ENCODE measurements at regions not wholly inside any gene's neighbourhood (a gene's known extent, or its start where the extent isn't known, plus 50 kb on each side); places are given as distances from the start of the nearest gene placed in this dataset.

DNA sequence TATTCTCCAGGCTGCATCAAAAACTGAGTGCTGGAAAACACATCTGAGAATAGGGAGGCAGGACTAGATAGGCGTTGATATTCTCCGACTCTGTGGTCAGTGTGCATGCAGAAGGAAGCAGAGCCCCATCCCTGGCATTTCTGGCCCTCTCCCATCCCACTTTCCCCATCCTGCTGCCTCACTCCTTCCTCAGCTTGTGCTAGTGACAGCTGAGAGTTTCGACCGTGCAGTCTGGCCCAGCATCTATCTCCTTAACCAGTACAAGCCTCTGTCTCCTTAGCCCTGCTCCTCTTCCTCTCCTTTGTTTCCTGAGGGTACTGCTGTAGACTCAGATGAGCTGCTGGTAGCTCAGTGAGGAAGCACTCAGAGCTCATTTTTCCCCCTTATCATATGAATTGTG is 163.2 kb downstream of the SUCLA2 start:
- no peak for TF ChIP-seq CTCF (conservative IDR thresholded peaks at IDR 0.05)
- H3K27ac ChIP-seq, result no peak overlapping the region

- H3K27ac ChIP-seq, result no peak overlapping the region
- TF ChIP-seq CTCF (conservative IDR thresholded peaks at IDR 0.05), result no peak
Measured at GRCh38 chr13:47837104-47837880, 163.8 kb downstream of the SUCLA2 start.

- no peak overlapping the region for H3K27ac ChIP-seq
- TF ChIP-seq CTCF (conservative IDR thresholded peaks at IDR 0.05), result no peak
Measured at GRCh38 chr13:47835470-47836228, 165.4 kb downstream of the SUCLA2 start.

DNA sequence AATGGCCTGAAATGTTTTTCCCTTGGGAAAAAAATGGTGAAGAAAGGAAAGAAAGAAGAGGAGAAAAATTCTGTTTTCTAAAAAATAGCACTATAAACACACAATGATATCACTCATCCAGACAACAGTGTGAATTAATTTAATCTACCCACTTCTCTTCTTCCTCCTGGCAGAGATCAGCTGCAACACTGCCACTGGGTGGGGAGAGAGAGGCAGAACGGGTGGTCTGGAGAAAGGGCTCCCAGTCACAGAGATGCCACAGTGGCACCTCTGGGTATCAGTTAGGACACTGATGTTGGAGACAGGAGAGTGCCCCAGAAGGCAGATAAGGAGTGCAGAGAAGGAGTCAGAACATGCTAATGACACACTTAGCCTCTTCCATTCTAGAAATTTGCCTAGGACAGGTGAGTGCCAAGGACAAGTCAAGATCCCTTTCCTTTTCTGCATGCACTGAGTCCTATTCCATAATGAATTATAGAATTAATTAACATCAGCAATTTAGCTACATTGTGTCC is 168.6 kb downstream of the SUCLA2 start:
- no peak overlapping the region for H3K27ac ChIP-seq
- TF ChIP-seq CTCF (conservative IDR thresholded peaks at IDR 0.05), result no peak

DNA sequence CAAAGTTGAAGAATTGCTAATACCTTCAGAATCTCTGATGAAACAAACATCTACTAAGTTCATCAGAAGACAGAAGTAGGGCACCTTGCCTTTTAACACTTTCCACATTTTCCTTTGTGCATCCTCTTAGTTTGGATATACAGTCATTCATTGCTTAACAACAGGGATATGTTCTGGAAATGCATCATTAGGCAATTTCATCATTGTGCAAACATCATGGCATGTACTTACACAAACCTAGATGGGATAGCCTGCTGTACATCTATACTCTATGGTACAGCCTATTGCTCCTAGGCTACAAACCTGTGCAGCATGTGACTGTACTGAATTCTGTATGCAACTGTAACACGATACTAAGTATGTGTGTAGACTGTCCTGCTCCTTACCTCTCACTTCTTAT is 169.8 kb downstream of the SUCLA2 start:
- no peak overlapping the region for H3K27ac ChIP-seq
- TF ChIP-seq CTCF (conservative IDR thresholded peaks at IDR 0.05), result no peak

GRCh38 chr13:47829690-47830089 is 171.4 kb downstream of the SUCLA2 start:
- TF ChIP-seq CTCF (conservative IDR thresholded peaks at IDR 0.05), result no peak
- H3K27ac ChIP-seq, result no peak overlapping the region

DNA sequence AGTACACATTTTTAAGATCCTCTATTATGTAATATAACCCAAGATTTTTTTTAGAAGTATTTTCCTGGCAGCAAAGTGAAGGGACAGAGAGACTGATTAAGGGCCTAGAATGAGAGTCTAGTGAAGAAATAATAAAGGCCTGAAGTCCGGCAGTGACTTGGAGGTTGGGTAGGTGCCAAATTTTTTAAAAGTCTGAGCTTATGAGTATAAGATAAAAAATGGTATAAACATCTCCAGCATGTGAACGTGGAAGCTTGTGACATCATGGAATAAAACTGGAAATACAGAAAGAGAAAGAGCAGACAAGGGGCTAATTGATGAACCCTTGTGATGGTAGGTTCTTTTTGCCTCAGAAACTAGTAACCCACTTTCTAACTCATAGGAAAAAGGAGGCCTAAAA is 174.6 kb downstream of the SUCLA2 start:
- TF ChIP-seq CTCF (conservative IDR thresholded peaks at IDR 0.05), result no peak
- no peak overlapping the region for H3K27ac ChIP-seq
